ENCODE measurements at regions not wholly inside any gene's neighbourhood (a gene's known extent, or its start where the extent isn't known, plus 50 kb on each side); places are given as distances from the start of the nearest gene placed in this dataset.

- TF ChIP-seq CTCF (IDR thresholded peaks at IDR 0.05) (no peak), EP300 (IDR thresholded peaks at IDR 0.05) (no peak), POLR2A (IDR thresholded peaks at IDR 0.05) (no peak)
Measured at GRCh38 chr2:215803150-215803549, 210.2 kb downstream of the MREG start.

All from ovary (tissue), 3 donors.